ENCODE measurements at regions not wholly inside any gene's neighbourhood (a gene's known extent, or its start where the extent isn't known, plus 50 kb on each side); places are given as distances from the start of the nearest gene placed in this dataset.
A peak's percentile ranks its signal among the peaks of the same experiment; 100 is the strongest.

DNA sequence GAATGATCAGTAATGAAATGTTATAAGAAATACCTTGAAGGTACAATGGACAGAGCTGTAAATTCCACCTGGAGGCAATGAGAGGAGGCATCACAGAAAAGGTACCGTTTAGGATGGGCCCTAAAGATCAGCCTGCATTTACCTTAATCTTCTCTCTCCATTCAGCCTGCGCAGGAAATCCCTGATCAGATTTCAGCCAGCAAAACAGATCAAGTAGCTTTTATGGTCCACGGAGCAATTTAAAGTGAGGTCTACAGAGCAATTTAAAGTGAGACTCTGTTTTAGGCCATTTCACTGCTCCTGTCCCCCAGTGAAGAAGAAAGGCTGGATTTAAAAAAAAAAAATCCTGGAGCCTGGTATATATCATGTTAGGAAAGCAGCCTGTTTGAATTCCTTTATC is 195.1 kb upstream of the VCX start:
- DNase-seq (ENCODE audit: low read depth), result no peak
- no peak for TF ChIP-seq CTCF (IDR thresholded peaks at IDR 0.05; ENCODE audit: insufficient read depth, low read depth, low read length, missing control alignments)
- no peak overlapping the region for H3K4me3 ChIP-seq (ENCODE audit: low read length)

DNA sequence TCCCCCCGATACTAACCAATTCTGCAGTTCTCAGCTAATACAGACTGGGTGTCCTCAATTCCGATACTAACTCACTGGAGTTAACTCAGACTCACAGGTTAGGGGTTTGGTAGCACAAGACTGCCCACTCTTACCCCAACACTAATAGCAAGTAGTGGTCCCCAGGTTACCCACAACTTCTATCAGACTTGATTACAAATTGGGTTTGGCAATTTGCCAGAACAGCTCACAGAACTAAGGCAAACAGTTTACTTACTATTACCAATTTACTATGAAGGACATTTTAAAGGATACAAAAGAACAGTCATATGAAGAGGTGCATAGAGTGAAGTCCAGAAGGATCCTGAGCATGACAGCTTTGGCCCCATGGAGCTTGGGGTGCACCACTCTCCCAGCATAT is 201.8 kb upstream of the VCX start:
- no peak for DNase-seq (ENCODE audit: low read depth)
- TF ChIP-seq CTCF (IDR thresholded peaks at IDR 0.05; ENCODE audit: insufficient read depth, low read depth, low read length, missing control alignments), result no peak
- H3K4me3 ChIP-seq (ENCODE audit: low read length), result no peak overlapping the region

DNA sequence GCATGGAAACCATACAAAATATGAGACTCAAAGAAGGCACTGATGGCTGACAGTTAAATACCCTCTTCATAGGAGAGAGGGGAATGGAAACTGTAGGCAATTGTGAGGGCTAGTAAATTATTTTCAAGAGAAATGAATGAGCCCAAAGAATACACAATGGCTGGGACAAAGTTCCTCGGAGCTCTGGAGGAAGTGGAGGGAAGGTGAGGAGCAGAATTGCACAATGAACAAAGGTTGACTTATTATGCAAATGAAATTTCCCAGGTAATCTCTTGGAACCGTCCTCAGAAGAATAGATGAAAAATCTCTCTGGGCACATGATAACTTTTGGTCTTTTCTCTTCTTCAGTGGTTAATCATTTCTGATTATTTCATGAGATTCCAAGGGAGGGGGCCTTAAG is 202.6 kb upstream of the VCX start:
- no peak for DNase-seq (ENCODE audit: low read depth)
- no peak for TF ChIP-seq CTCF (IDR thresholded peaks at IDR 0.05; ENCODE audit: insufficient read depth, low read depth, low read length, missing control alignments)
- no peak overlapping the region for H3K4me3 ChIP-seq (ENCODE audit: low read length)

DNA sequence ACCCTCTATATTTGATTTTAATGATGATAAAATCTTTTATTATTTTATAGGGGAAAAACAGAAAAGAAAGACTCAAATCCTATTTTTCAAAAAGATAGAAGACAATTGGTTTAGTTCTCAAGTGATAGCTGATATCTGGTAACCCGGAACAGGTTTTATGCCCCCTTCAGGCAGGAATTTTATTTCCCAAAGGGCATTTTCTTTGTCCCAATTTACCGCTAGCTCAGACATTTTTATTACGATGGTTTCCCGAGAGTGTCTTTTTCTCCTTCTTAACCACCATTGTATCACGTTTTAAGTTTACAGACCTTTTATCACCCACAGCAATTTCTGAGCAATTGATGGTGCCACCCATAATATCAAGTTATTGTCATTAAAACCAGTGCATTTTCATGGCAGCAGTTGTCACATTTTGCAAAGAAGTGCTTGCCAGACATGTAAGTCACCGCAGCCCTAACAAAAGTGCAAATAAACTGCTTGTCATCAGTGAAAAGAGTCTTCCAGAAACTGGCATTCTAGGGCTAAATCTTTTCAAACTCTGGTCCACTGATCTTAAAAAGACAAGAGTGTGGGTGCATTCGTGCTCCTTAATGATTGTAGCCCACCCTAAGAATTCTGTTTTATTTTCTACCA is 204.8 kb upstream of the VCX start:
- H3K4me3 ChIP-seq (ENCODE audit: low read length), result no peak overlapping the region
- DNase-seq (ENCODE audit: low read depth), result no peak
- TF ChIP-seq CTCF (IDR thresholded peaks at IDR 0.05; ENCODE audit: insufficient read depth, low read depth, low read length, missing control alignments), result no peak

DNA sequence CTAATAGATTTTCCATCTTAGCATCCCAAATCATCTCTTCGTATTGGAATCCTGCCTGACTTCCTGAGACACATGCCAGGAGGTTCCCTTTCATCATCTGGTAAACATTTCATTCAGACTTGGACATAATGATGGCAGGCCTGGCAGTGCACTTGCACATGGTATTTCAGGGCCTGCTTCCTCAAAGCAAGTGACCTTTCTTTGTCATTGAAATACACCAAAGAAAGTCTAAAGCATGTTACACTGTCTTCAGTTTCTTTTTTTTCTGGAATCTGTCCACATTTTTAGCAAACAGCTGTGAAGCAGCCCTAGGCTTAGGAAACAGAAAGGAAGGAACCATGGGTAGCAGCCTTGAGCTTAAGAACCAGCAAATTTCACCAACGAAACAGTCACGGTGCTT is 205.9 kb upstream of the VCX start:
- H3K4me3 ChIP-seq (ENCODE audit: low read length), result no peak overlapping the region
- TF ChIP-seq CTCF (IDR thresholded peaks at IDR 0.05; ENCODE audit: insufficient read depth, low read depth, low read length, missing control alignments), result no peak
- DNase-seq (ENCODE audit: low read depth), result no peak

- no peak for TF ChIP-seq CTCF (IDR thresholded peaks at IDR 0.05; ENCODE audit: insufficient read depth, low read depth, low read length, missing control alignments)
- no peak for DNase-seq (ENCODE audit: low read depth)
- no peak overlapping the region for H3K4me3 ChIP-seq (ENCODE audit: low read length)
Observed at GRCh38 chrX:7635604-7636003, 207.4 kb upstream of the VCX start.

DNA sequence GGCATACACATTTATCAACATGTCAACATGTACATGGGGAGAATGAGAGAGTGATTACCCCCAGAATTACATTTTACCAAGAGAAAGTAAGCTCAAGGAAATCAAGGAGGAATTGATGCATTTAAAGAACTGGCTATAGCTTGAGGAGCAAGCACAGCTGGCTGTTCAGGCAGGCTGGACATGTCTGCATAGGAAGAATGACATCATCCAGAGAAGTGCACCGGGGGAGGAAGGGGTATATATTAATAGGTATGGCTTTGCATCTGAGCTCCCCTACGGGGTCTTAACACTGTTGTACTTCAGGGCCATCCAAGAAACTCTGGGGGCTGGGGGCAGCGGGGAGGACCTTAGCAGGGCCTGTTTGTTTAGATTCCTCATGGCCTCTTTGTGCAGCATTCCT is 222.4 kb upstream of the VCX start:
- no peak overlapping the region for H3K4me3 ChIP-seq (ENCODE audit: low read length)
- no peak for TF ChIP-seq CTCF (IDR thresholded peaks at IDR 0.05; ENCODE audit: insufficient read depth, low read depth, low read length, missing control alignments)
- DNase-seq (ENCODE audit: low read depth), result peak; percentile 2
